K562 (cell line): ENCODE measurements at regions not wholly inside any gene's neighbourhood (a gene's known extent, or its start where the extent isn't known, plus 50 kb on each side); places are given as distances from the start of the nearest gene placed in this dataset.

ENCODE experiments used
- ATAC-seq: fragments of 200-7000 bp; cut with Tn5 transposase; 3 replicates; pipeline ENCODE4 v1.9.1; 2020; ENCODE audit warnings: moderate library complexity
- BruUV-seq: library from RNA; stranded (reverse); fragments of 400-500 nt; replicated peaks from 2 replicates; lab custom pipeline; 2021; lab: Mats Ljungman, UMichigan
- CTCF ChIA-PET: fragments of 300-600 bp; formaldehyde crosslinking; extraction: SDS; loops from one replicate; lab custom pipeline; 2021; ENCODE audit warnings: low intra/inter-chr PET ratio; lab: Yijun Ruan, JAX
- POLR2A ChIA-PET: fragments of 300-600, 350-650 bp; sonication (Branson Sonifier 250); formaldehyde crosslinking; extraction: SDS; loops from one replicate; lab custom pipeline; 2021; ENCODE audit warnings: antibody characterized with exemption, inconsistent platforms; lab: Yijun Ruan, JAX
- DNase-seq, 4 experiments: peaks; one replicate each; pipeline versions ENCODE4 v3.0.0 to v3.0.0-alpha.2; 2011 to 2018; ENCODE audit warnings: low spot score in 3 of 4, mixed read lengths in 3 of 4; ENCODE audit errors: extremely low read depth in 1 of 4
- FAIRE-seq: peaks from 2 replicates; lab custom pipeline; 2011; peaks lifted over from hg19 to GRCh38; lab: Jason Lieb, UNC
- H2AFZ ChIP-seq: 2 replicates; pipeline ENCODE4 v1.6.0; 2011; ENCODE audit warnings: low read depth, low read length, control low read depth, inconsistent platforms
- H3K27ac ChIP-seq: fragments of 200-600 bp; 3 replicates; pipeline ENCODE4 v1.8.0; 2011; ENCODE audit warnings: low read depth, mild to moderate bottlenecking, control low read depth, inconsistent platforms, low read length, moderate library complexity, mixed read lengths; ENCODE audit errors: extremely low read depth
- H3K27me3 ChIP-seq, 2 experiments: fragments of 300-600 bp in 1 of 2; 2 replicates in 1 of 2; 3 replicates in 1 of 2; pipeline versions ENCODE4 v1.6.0 to v1.8.0; 2011; ENCODE audit warnings: inconsistent platforms in 2 of 2, low read length in 2 of 2, mild to moderate bottlenecking in 1 of 2, mixed read lengths in 1 of 2, moderate library complexity in 1 of 2; ENCODE audit not compliant: control insufficient read depth in 2 of 2, insufficient read depth in 2 of 2
- H3K36me3 ChIP-seq: fragments of 300-600 bp; 3 replicates; pipeline ENCODE4 v1.8.0; 2011; ENCODE audit warnings: mild to moderate bottlenecking, low read length, inconsistent platforms; ENCODE audit not compliant: control insufficient read depth, insufficient read depth
- H3K4me1 ChIP-seq, 2 experiments: fragments of 200-600 bp in 1 of 2; replicated peaks in 1 of 2; 2 replicates in 1 of 2; 3 replicates in 1 of 2; pipeline versions ENCODE4 v1.5.1 to v1.8.0; 2011; ENCODE audit warnings: inconsistent platforms in 2 of 2, low read length in 2 of 2, mild to moderate bottlenecking in 1 of 2, mixed read lengths in 1 of 2, moderate library complexity in 1 of 2; ENCODE audit not compliant: control insufficient read depth in 2 of 2, insufficient read depth in 2 of 2
- H3K4me2 ChIP-seq: 2 replicates; pipeline ENCODE4 v1.6.1; 2011; ENCODE audit warnings: low read length, control low read depth, inconsistent platforms, mixed read lengths; ENCODE audit not compliant: insufficient read depth
- H3K4me3 ChIP-seq: fragments of 200-600 bp; sonication (generic), shearing (Covaris generic); 2 replicates; pipeline ENCODE4 v1.5.1; 2016; ENCODE audit warnings: control low read depth, inconsistent platforms
- H3K79me2 ChIP-seq: fragments of 200-600 bp; 3 replicates; pipeline ENCODE4 v1.8.0; 2011; ENCODE audit warnings: low read length, inconsistent platforms; ENCODE audit not compliant: control insufficient read depth, insufficient read depth
- H3K9ac ChIP-seq, 2 experiments: 2 replicates each; pipeline versions ENCODE4 v1.6.0 to v1.6.1; 2011; ENCODE audit warnings: low read depth in 2 of 2, low read length in 2 of 2, control low read depth in 1 of 2, inconsistent platforms in 1 of 2, mild to moderate bottlenecking in 1 of 2, mixed read lengths in 1 of 2; ENCODE audit not compliant: insufficient read depth in 1 of 2
- H3K9me1 ChIP-seq: one replicate; pipeline ENCODE4 v1.6.0; 2011; ENCODE audit warnings: inconsistent platforms, mild to moderate bottlenecking, low read length, moderate library complexity; ENCODE audit not compliant: control insufficient read depth, insufficient read depth
- H3K9me3 ChIP-seq: replicated peaks from 2 replicates; pipeline ENCODE4 v1.5.1; 2011; ENCODE audit warnings: low read depth, low read length, inconsistent platforms; ENCODE audit not compliant: control insufficient read depth, insufficient read depth
- H4K20me1 ChIP-seq: replicated peaks from 2 replicates; pipeline ENCODE4 v1.6.1; 2011; ENCODE audit warnings: low read length, inconsistent platforms, mixed read lengths; ENCODE audit not compliant: control insufficient read depth, insufficient read depth
- FOXJ2 ChIP-seq: fragments of 200-800 bp; sonication (Bioruptor generic); IDR thresholded peaks from 2 replicates; pipeline ENCODE4 v1.6.1; 2016; ENCODE audit warnings: missing genetic modification characterization, missing compliant biosample characterization
- JUN ChIP-seq, 2 experiments: sonication (generic) in 1 of 2; formaldehyde crosslinking in 1 of 2; IDR thresholded peaks; 2 replicates each; pipeline versions ENCODE4 v1.6.1 to v1.8.0; 2012 to 2022; ENCODE audit warnings: borderline replicate concordance in 2 of 2, mild to moderate bottlenecking in 2 of 2, improper control_type of control experiment in 1 of 2, low read depth in 1 of 2, low read length in 1 of 2, missing genetic modification reagents in 1 of 2
- MNT ChIP-seq, 2 experiments: fragments of 450-650 bp; conservative IDR thresholded peaks; 2 replicates each; pipeline ENCODE4 v1.6.1; 2017; ENCODE audit warnings: mild to moderate bottlenecking in 2 of 2, moderate library complexity in 2 of 2
- STAT6 ChIP-seq: sonication (generic); formaldehyde crosslinking; IDR thresholded peaks from 2 replicates; pipeline ENCODE4 v1.8.1; 2023; ENCODE audit warnings: mild to moderate bottlenecking, missing genetic modification reagents
- TFE3 ChIP-seq: fragments of 450-650 bp; formaldehyde crosslinking; IDR thresholded peaks from 2 replicates; pipeline ENCODE4 v1.4.0; 2020; ENCODE audit warnings: mild to moderate bottlenecking, mixed read lengths
- ZNF282 ChIP-seq: sonication (generic); formaldehyde crosslinking; IDR thresholded peaks from 2 replicates; pipeline ENCODE4 v1.8.1; 2023; ENCODE audit warnings: missing genetic modification reagents
- ZNF57 ChIP-seq: fragments of 450-650 bp; formaldehyde crosslinking; IDR thresholded peaks from 2 replicates; pipeline ENCODE4 v1.4.0; 2020; ENCODE audit warnings: mild to moderate bottlenecking, moderate library complexity
- ZNF699 ChIP-seq: fragments of 250-450 bp; sonication (Bioruptor Pico); IDR thresholded peaks from 2 replicates; pipeline ENCODE4 v1.8.0; 2021; ENCODE audit warnings: mild to moderate bottlenecking, moderate library complexity; ENCODE audit not compliant: insufficient replicate concordance
- ZNF766 ChIP-seq: fragments of 200-800 bp; sonication (Bioruptor generic); conservative IDR thresholded peaks from 2 replicates; pipeline ENCODE4 v1.6.1; 2016; ENCODE audit warnings: missing genetic modification characterization, missing compliant biosample characterization
- ZNF785 ChIP-seq: fragments of 250-450 bp; sonication (Bioruptor Pico); IDR thresholded peaks from 2 replicates; pipeline ENCODE4 v1.4.0; 2020; ENCODE audit warnings: mild to moderate bottlenecking
- in situ Hi-C: fragments of 300-500 bp; cut with MboI; formaldehyde crosslinking; loops from 4 replicates; pipeline ENCODE4 v1.15.0; 2018; ENCODE audit warnings: inconsistent platforms, mixed read lengths
- intact Hi-C: fragments of 100-400 bp; cut with micrococcal nuclease; formaldehyde crosslinking; loops from 2 replicates; pipeline ENCODE4 v1.14.2; 2022

- no peak overlapping the region for H2AFZ ChIP-seq
- no peaks in the 10 kb centered on the region for H4K20me1 ChIP-seq
- H3K4me2 ChIP-seq, result no peak overlapping the region
- in situ Hi-C loops, result no loop called here
- H3K9me3 ChIP-seq, result no peaks in the 10 kb centered on the region
- H3K4me1 ChIP-seq, result no peaks in the 10 kb centered on the region
- ChIA-PET POLR2A (no interaction called here), CTCF (no interaction called here)
- H3K79me2 ChIP-seq, result no peaks in the 10 kb centered on the region
- no TSS peak for BruUV-seq
- ATAC-seq (no peak), FAIRE-seq (no peak), DNase-seq (no peak)
- no peaks in the 10 kb centered on the region for H3K36me3 ChIP-seq
- H3K9ac ChIP-seq, result no peak overlapping the region
- H3K4me3 ChIP-seq, result no peak overlapping the region
- H3K9me1 ChIP-seq, result no peaks in the 10 kb centered on the region
- intact Hi-C loops, result no loop called here
- no peaks in the 10 kb centered on the region for H3K27me3 ChIP-seq
- no peak overlapping the region for H3K27ac ChIP-seq
- TF ChIP-seq ZNF785, result no peak
- no peak for TF ChIP-seq ZNF282
- TF ChIP-seq ZNF57 (CRISPR knock-in tag), result no peak
- no peak for TF ChIP-seq ZNF699
- TF ChIP-seq TFE3 (CRISPR knock-in tag), result no peak
- no peak for TF ChIP-seq JUN (IDR thresholded peaks at IDR 0.05; ENCODE audit: borderline replicate concordance, low read depth, low read length)
- no peak for TF ChIP-seq JUN (CRISPR knock-in tag; IDR thresholded peaks at IDR 0.05; ENCODE audit: borderline replicate concordance)
- no peak for TF ChIP-seq ZNF766 (CRISPR knock-in tag)
- TF ChIP-seq MNT (conservative IDR thresholded peaks at IDR 0.05), result no peak
- TF ChIP-seq STAT6 (CRISPR knock-in tag), result no peak
- TF ChIP-seq FOXJ2 (tag), result no peak
These were observed 154.8 kb upstream of the TMEM196 start for GRCh38 chr7:19928247-19928646.
